ENCODE measurements at regions not wholly inside any gene's neighbourhood (a gene's known extent, or its start where the extent isn't known, plus 50 kb on each side); places are given as distances from the start of the nearest gene placed in this dataset.

- Histone ChIP-seq H3K27me3 (ENCODE audit: control insufficient read depth in 1 of 2, insufficient read depth in 2 of 2, low read length in 2 of 2) (no peaks in the 10 kb centered on the region), H3K9me3 (ENCODE audit: control insufficient read depth in 2 of 2, low read length in 2 of 2) (no peaks in the 10 kb centered on the region), H3K27ac (ENCODE audit: low read length) (no peak overlapping the region), H3K4me1 (ENCODE audit: control insufficient read depth, insufficient read depth, low read length) (no peaks in the 10 kb centered on the region), H3K4me3 (ENCODE audit: low read length in 2 of 2) (no peak overlapping the region), H3K36me3 (ENCODE audit: control insufficient read depth in 2 of 2, insufficient read depth in 2 of 2, low read length in 2 of 2) (no peaks in the 10 kb centered on the region), H3K9ac (ENCODE audit: low read length in 2 of 2) (no peak overlapping the region)
Observed at GRCh38 chr12:42923583-42923982, 334.0 kb upstream of the PRICKLE1 start.

- Histone ChIP-seq H3K4me1 (ENCODE audit: control insufficient read depth, insufficient read depth, low read length) (no peaks in the 10 kb centered on the region), H3K27ac (ENCODE audit: low read length) (no peak overlapping the region), H3K36me3 (ENCODE audit: control insufficient read depth in 2 of 2, insufficient read depth in 2 of 2, low read length in 2 of 2) (no peaks in the 10 kb centered on the region), H3K4me3 (ENCODE audit: low read length in 2 of 2) (no peak overlapping the region), H3K27me3 (ENCODE audit: control insufficient read depth in 1 of 2, insufficient read depth in 2 of 2, low read length in 2 of 2) (no peaks in the 10 kb centered on the region), H3K9me3 (ENCODE audit: control insufficient read depth in 2 of 2, low read length in 2 of 2) (no peaks in the 10 kb centered on the region), H3K9ac (ENCODE audit: low read length in 2 of 2) (no peak overlapping the region)
Observed at GRCh38 chr12:42923156-42923555, 333.6 kb upstream of the PRICKLE1 start.

GRCh38 chr12:42922505-42922850, 332.9 kb upstream of the PRICKLE1 start:
- Histone ChIP-seq H3K4me1 (ENCODE audit: control insufficient read depth, insufficient read depth, low read length) (no peaks in the 10 kb centered on the region), H3K36me3 (ENCODE audit: control insufficient read depth in 2 of 2, insufficient read depth in 2 of 2, low read length in 2 of 2) (no peaks in the 10 kb centered on the region), H3K9ac (ENCODE audit: low read length in 2 of 2) (no peak overlapping the region), H3K4me3 (ENCODE audit: low read length in 2 of 2) (no peak overlapping the region), H3K27me3 (ENCODE audit: control insufficient read depth in 1 of 2, insufficient read depth in 2 of 2, low read length in 2 of 2) (no peaks in the 10 kb centered on the region), H3K27ac (ENCODE audit: low read length) (no peak overlapping the region), H3K9me3 (ENCODE audit: control insufficient read depth in 2 of 2, low read length in 2 of 2) (no peaks in the 10 kb centered on the region)

- Histone ChIP-seq H3K4me3 (ENCODE audit: low read length in 2 of 2) (no peak overlapping the region), H3K9ac (ENCODE audit: low read length in 2 of 2) (no peak overlapping the region), H3K27ac (ENCODE audit: low read length) (no peak overlapping the region), H3K36me3 (ENCODE audit: control insufficient read depth in 2 of 2, insufficient read depth in 2 of 2, low read length in 2 of 2) (no peaks in the 10 kb centered on the region), H3K27me3 (ENCODE audit: control insufficient read depth in 1 of 2, insufficient read depth in 2 of 2, low read length in 2 of 2) (no peaks in the 10 kb centered on the region), H3K4me1 (ENCODE audit: control insufficient read depth, insufficient read depth, low read length) (no peaks in the 10 kb centered on the region), H3K9me3 (ENCODE audit: control insufficient read depth in 2 of 2, low read length in 2 of 2) (no peaks in the 10 kb centered on the region)
Observed at GRCh38 chr12:42921741-42922504, 332.4 kb upstream of the PRICKLE1 start.

GRCh38 chr12:42919691-42920090, 330.1 kb upstream of the PRICKLE1 start:
- Histone ChIP-seq H3K9ac (ENCODE audit: low read length in 2 of 2) (no peak overlapping the region), H3K36me3 (ENCODE audit: control insufficient read depth in 2 of 2, insufficient read depth in 2 of 2, low read length in 2 of 2) (no peaks in the 10 kb centered on the region)

GRCh38 chr12:42918443-42918842, 328.9 kb upstream of the PRICKLE1 start:
- no peaks in the 10 kb centered on the region for H3K9me3 ChIP-seq (ENCODE audit: control insufficient read depth in 2 of 2, low read length in 2 of 2)
- H3K36me3 ChIP-seq (ENCODE audit: control insufficient read depth in 2 of 2, insufficient read depth in 2 of 2, low read length in 2 of 2), result no peaks in the 10 kb centered on the region
- H3K4me3 ChIP-seq (ENCODE audit: low read length in 2 of 2), result no peak overlapping the region
- H3K27ac ChIP-seq (ENCODE audit: low read length), result no peak overlapping the region
- H3K4me1 ChIP-seq (ENCODE audit: control insufficient read depth, insufficient read depth, low read length), result no peaks in the 10 kb centered on the region
- H3K9ac ChIP-seq (ENCODE audit: low read length in 2 of 2), result no peak overlapping the region
- no peaks in the 10 kb centered on the region for H3K27me3 ChIP-seq (ENCODE audit: control insufficient read depth in 1 of 2, insufficient read depth in 2 of 2, low read length in 2 of 2)

More at GRCh38 chr12:42919691-42920090, 330.1 kb upstream of the PRICKLE1 start:
- Histone ChIP-seq H3K4me1 (ENCODE audit: control insufficient read depth, insufficient read depth, low read length) (no peaks in the 10 kb centered on the region), H3K4me3 (ENCODE audit: low read length in 2 of 2) (no peak overlapping the region), H3K27me3 (ENCODE audit: control insufficient read depth in 1 of 2, insufficient read depth in 2 of 2, low read length in 2 of 2) (no peaks in the 10 kb centered on the region), H3K9me3 (ENCODE audit: control insufficient read depth in 2 of 2, low read length in 2 of 2) (no peaks in the 10 kb centered on the region), H3K27ac (ENCODE audit: low read length) (no peak overlapping the region)

GRCh38 chr12:42916143-42916542, 326.6 kb upstream of the PRICKLE1 start:
- no peaks in the 10 kb centered on the region for H3K36me3 ChIP-seq (ENCODE audit: control insufficient read depth in 2 of 2, insufficient read depth in 2 of 2, low read length in 2 of 2)
- H3K27ac ChIP-seq (ENCODE audit: low read length), result no peak overlapping the region
- H3K4me3 ChIP-seq (ENCODE audit: low read length in 2 of 2), result no peak overlapping the region
- H3K9ac ChIP-seq (ENCODE audit: low read length in 2 of 2), result no peak overlapping the region
- H3K27me3 ChIP-seq (ENCODE audit: control insufficient read depth in 1 of 2, insufficient read depth in 2 of 2, low read length in 2 of 2), result no peaks in the 10 kb centered on the region
- H3K9me3 ChIP-seq (ENCODE audit: control insufficient read depth in 2 of 2, low read length in 2 of 2), result no peaks in the 10 kb centered on the region
- no peaks in the 10 kb centered on the region for H3K4me1 ChIP-seq (ENCODE audit: control insufficient read depth, insufficient read depth, low read length)

- no peaks in the 10 kb centered on the region for H3K9me3 ChIP-seq (ENCODE audit: control insufficient read depth in 2 of 2, low read length in 2 of 2)
- no peaks in the 10 kb centered on the region for H3K36me3 ChIP-seq (ENCODE audit: control insufficient read depth in 2 of 2, insufficient read depth in 2 of 2, low read length in 2 of 2)
- no peaks in the 10 kb centered on the region for H3K27me3 ChIP-seq (ENCODE audit: control insufficient read depth in 1 of 2, insufficient read depth in 2 of 2, low read length in 2 of 2)
Observed at GRCh38 chr12:42915426-42915825, 325.9 kb upstream of the PRICKLE1 start.

GRCh38 chr12:42912367-42912766, 322.8 kb upstream of the PRICKLE1 start:
- Histone ChIP-seq H3K4me3 (ENCODE audit: low read length in 2 of 2) (no peak overlapping the region), H3K9me3 (ENCODE audit: control insufficient read depth in 2 of 2, low read length in 2 of 2) (no peaks in the 10 kb centered on the region), H3K9ac (ENCODE audit: low read length in 2 of 2) (no peak overlapping the region), H3K36me3 (ENCODE audit: control insufficient read depth in 2 of 2, insufficient read depth in 2 of 2, low read length in 2 of 2) (no peaks in the 10 kb centered on the region), H3K27ac (ENCODE audit: low read length) (no peak overlapping the region), H3K4me1 (ENCODE audit: control insufficient read depth, insufficient read depth, low read length) (no peaks in the 10 kb centered on the region), H3K27me3 (ENCODE audit: control insufficient read depth in 1 of 2, insufficient read depth in 2 of 2, low read length in 2 of 2) (no peaks in the 10 kb centered on the region)

More at GRCh38 chr12:42915426-42915825, 325.9 kb upstream of the PRICKLE1 start:
- Histone ChIP-seq H3K4me1 (ENCODE audit: control insufficient read depth, insufficient read depth, low read length) (no peaks in the 10 kb centered on the region), H3K9ac (ENCODE audit: low read length in 2 of 2) (no peak overlapping the region), H3K4me3 (ENCODE audit: low read length in 2 of 2) (no peak overlapping the region), H3K27ac (ENCODE audit: low read length) (no peak overlapping the region)

GRCh38 chr12:42910656-42911055, 321.1 kb upstream of the PRICKLE1 start:
- Histone ChIP-seq H3K27me3 (ENCODE audit: control insufficient read depth in 1 of 2, insufficient read depth in 2 of 2, low read length in 2 of 2) (no peaks in the 10 kb centered on the region), H3K27ac (ENCODE audit: low read length) (no peak overlapping the region), H3K4me3 (ENCODE audit: low read length in 2 of 2) (no peak overlapping the region), H3K9me3 (ENCODE audit: control insufficient read depth in 2 of 2, low read length in 2 of 2) (no peaks in the 10 kb centered on the region), H3K36me3 (ENCODE audit: control insufficient read depth in 2 of 2, insufficient read depth in 2 of 2, low read length in 2 of 2) (no peaks in the 10 kb centered on the region), H3K9ac (ENCODE audit: low read length in 2 of 2) (no peak overlapping the region), H3K4me1 (ENCODE audit: control insufficient read depth, insufficient read depth, low read length) (no peaks in the 10 kb centered on the region)

GRCh38 chr12:42908712-42909111, 319.2 kb upstream of the PRICKLE1 start:
- Histone ChIP-seq H3K9ac (ENCODE audit: low read length in 2 of 2) (no peak overlapping the region), H3K27me3 (ENCODE audit: control insufficient read depth in 1 of 2, insufficient read depth in 2 of 2, low read length in 2 of 2) (no peaks in the 10 kb centered on the region), H3K27ac (ENCODE audit: low read length) (no peak overlapping the region), H3K4me1 (ENCODE audit: control insufficient read depth, insufficient read depth, low read length) (no peaks in the 10 kb centered on the region), H3K36me3 (ENCODE audit: control insufficient read depth in 2 of 2, insufficient read depth in 2 of 2, low read length in 2 of 2) (no peaks in the 10 kb centered on the region), H3K4me3 (ENCODE audit: low read length in 2 of 2) (no peak overlapping the region), H3K9me3 (ENCODE audit: control insufficient read depth in 2 of 2, low read length in 2 of 2) (no peaks in the 10 kb centered on the region)
